ENCODE measurements at regions not wholly inside any gene's neighbourhood (a gene's known extent, or its start where the extent isn't known, plus 50 kb on each side); places are given as distances from the start of the nearest gene placed in this dataset.

DNA sequence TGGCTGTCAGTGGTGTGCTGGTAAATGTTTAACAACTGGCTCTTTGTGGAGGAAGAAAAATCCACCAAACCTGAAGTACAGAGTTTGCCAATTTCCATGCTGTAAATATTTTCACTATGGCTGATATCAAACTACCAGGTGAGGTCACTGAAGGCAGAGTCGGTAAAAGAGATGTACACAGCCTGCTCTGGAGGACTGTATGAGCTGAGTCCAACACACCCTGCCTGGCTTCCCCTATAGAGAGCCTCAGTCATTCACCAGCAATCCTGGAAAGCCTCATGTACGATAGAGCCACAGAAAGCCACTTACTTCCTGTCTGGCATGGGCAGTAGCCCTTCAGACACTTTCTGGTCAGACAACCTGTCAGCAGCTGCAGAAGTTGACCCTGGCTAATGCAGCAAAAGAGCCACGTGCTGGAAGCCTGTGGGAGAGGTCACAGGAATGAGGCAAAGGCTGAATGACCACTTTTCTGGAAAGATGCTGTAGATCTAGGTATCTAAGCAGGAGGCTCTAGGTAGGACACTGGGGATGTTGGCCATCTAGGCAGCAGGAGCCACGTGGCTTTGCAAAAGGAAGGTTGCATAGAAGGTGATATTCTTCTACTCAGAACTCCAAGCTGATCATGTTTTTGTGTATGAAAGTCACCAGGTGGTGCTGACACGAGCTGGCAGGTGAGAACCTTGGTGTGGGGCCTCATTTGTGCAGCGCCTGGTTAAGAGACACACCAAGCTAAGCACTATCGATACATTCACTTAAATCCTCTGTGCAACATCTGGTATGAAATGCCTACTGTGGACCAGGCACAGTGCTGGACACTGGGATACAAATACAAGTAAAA is 553.9 kb downstream of the VRK1 start:
- TF ChIP-seq, protein P1, sequence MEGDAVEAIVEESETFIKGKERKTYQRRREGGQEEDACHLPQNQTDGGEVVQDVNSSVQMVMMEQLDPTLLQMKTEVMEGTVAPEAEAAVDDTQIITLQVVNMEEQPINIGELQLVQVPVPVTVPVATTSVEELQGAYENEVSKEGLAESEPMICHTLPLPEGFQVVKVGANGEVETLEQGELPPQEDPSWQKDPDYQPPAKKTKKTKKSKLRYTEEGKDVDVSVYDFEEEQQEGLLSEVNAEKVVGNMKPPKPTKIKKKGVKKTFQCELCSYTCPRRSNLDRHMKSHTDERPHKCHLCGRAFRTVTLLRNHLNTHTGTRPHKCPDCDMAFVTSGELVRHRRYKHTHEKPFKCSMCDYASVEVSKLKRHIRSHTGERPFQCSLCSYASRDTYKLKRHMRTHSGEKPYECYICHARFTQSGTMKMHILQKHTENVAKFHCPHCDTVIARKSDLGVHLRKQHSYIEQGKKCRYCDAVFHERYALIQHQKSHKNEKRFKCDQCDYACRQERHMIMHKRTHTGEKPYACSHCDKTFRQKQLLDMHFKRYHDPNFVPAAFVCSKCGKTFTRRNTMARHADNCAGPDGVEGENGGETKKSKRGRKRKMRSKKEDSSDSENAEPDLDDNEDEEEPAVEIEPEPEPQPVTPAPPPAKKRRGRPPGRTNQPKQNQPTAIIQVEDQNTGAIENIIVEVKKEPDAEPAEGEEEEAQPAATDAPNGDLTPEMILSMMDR (IDR thresholded peaks at IDR 0.05; ENCODE audit: insufficient read depth, low read length), result no peak
- TF ChIP-seq POLR2AphosphoS5 (IDR thresholded peaks at IDR 0.05; ENCODE audit: low read depth), result no peak
